Liver (tissue), 8 donors: ENCODE measurements at regions not wholly inside any gene's neighbourhood (a gene's known extent, or its start where the extent isn't known, plus 50 kb on each side); places are given as distances from the start of the nearest gene placed in this dataset.

Experiments used
- DNase-seq: peaks from one replicate; pipeline ENCODE4 v3.0.0-alpha.2; 2017; ENCODE audit warnings: low spot score
- H3K27ac ChIP-seq, 2 donors: one replicate each; pipeline ENCODE4 v1.7.0; 2013; ENCODE audit warnings: inconsistent platforms in 2 of 2, low read length in 2 of 2, control low read depth in 1 of 2, low read depth in 1 of 2, mild to moderate bottlenecking in 1 of 2
- H3K27me3 ChIP-seq, 4 donors: one replicate each; pipeline versions ENCODE4 v1.6.1 to v1.7.0; 2013; ENCODE audit warnings: low read length in 3 of 4, inconsistent platforms in 1 of 4, mild to moderate bottlenecking in 1 of 4, moderate library complexity in 1 of 4; ENCODE audit not compliant: control insufficient read depth in 4 of 4, insufficient read depth in 4 of 4
- H3K36me3 ChIP-seq, 4 donors: one replicate each; pipeline versions ENCODE4 v1.6.1 to v1.7.0; 2013; ENCODE audit warnings: low read length in 3 of 4, mild to moderate bottlenecking in 3 of 4, low read depth in 1 of 4, moderate library complexity in 1 of 4; ENCODE audit not compliant: control insufficient read depth in 4 of 4, insufficient read depth in 3 of 4
- H3K4me1 ChIP-seq, 4 donors: one replicate each; pipeline versions ENCODE4 v1.6.1 to v1.7.0; 2013; ENCODE audit warnings: low read length in 3 of 4, mild to moderate bottlenecking in 3 of 4, moderate library complexity in 1 of 4; ENCODE audit not compliant: control insufficient read depth in 4 of 4, insufficient read depth in 4 of 4
- H3K4me3 ChIP-seq, 3 donors: one replicate each; pipeline versions ENCODE4 v1.6.1 to v1.7.0; 2013; ENCODE audit warnings: low read length in 3 of 3, control low read depth in 1 of 3, low read depth in 1 of 3, mild to moderate bottlenecking in 1 of 3
- H3K9ac ChIP-seq, 2 donors: one replicate each; pipeline ENCODE4 v1.7.0; 2013; ENCODE audit warnings: low read length in 2 of 2, mild to moderate bottlenecking in 2 of 2, moderate library complexity in 2 of 2, control low read depth in 1 of 2, low read depth in 1 of 2
- H3K9me3 ChIP-seq, 4 donors: one replicate each; pipeline versions ENCODE4 v1.6.1 to v1.7.0; 2013; ENCODE audit warnings: low read length in 3 of 4; ENCODE audit not compliant: control insufficient read depth in 4 of 4
- FOXA1 ChIP-seq: IDR thresholded peaks from 2 replicates; pipeline ENCODE4 v1.6.1; 2016; ENCODE audit warnings: antibody characterized with exemption
- FOXA2 ChIP-seq: IDR thresholded peaks from 2 replicates; pipeline ENCODE4 v1.6.1; 2016; ENCODE audit warnings: antibody characterized with exemption
- GABPA ChIP-seq, 2 donors: IDR thresholded peaks in 1 of 2; conservative IDR thresholded peaks in 1 of 2; 2 replicates each; pipeline ENCODE4 v1.6.1; 2016; ENCODE audit warnings: antibody characterized with exemption in 2 of 2, mild to moderate bottlenecking in 1 of 2, moderate library complexity in 1 of 2
- HNF4A ChIP-seq, 2 donors: conservative IDR thresholded peaks; 2 replicates each; pipeline ENCODE4 v1.6.1; 2016; ENCODE audit warnings: antibody characterized with exemption in 2 of 2, mild to moderate bottlenecking in 2 of 2
- HNF4G ChIP-seq: IDR thresholded peaks from 2 replicates; pipeline ENCODE4 v1.6.1; 2016; ENCODE audit warnings: antibody characterized with exemption
- RAD21 ChIP-seq, 2 donors: IDR thresholded peaks; 2 replicates each; pipeline ENCODE4 v1.6.1; 2016; ENCODE audit warnings: antibody characterized with exemption in 2 of 2, mild to moderate bottlenecking in 2 of 2
- RXRA ChIP-seq, 2 donors: IDR thresholded peaks; 2 replicates each; pipeline ENCODE4 v1.6.1; 2017 to 2018; ENCODE audit warnings: antibody characterized with exemption in 2 of 2, mild to moderate bottlenecking in 1 of 2
- SP1 ChIP-seq: IDR thresholded peaks from 2 replicates; pipeline ENCODE4 v1.6.1; 2018; ENCODE audit warnings: antibody characterized with exemption, mild to moderate bottlenecking
- YY1 ChIP-seq: IDR thresholded peaks from 2 replicates; pipeline ENCODE4 v1.6.1; 2016; ENCODE audit warnings: antibody characterized with exemption, mild to moderate bottlenecking
- WGBS: extraction: QIAGEN DNeasy Blood & Tissue Kit; methylation state at CpG from one replicate; pipeline ENCODE4 v1.1.7; 2013; 5-methylcytosine and 5-hydroxymethylcytosine counted together
- TF ChIP-seq, protein P1 (sequence below): IDR thresholded peaks from 2 replicates; pipeline ENCODE4 v1.6.1; 2016; ENCODE audit warnings: antibody characterized with exemption
- TF ChIP-seq, protein P2 (sequence below): IDR thresholded peaks from 2 replicates; pipeline ENCODE4 v1.6.1; 2016; ENCODE audit warnings: antibody characterized with exemption
- TF ChIP-seq, protein P3 (sequence below): fragments of 150-350 bp; IDR thresholded peaks from 2 replicates; pipeline ENCODE4 v1.5.1; 2017; ENCODE audit warnings: improper control_type of control experiment, low read depth, low read length; ENCODE audit not compliant: missing input control
- donor health status: healthy.
- donor health status: healthy.
- donor health status: healthy.
- donor health status: healthy.
- donor health status: healthy.

DNA sequence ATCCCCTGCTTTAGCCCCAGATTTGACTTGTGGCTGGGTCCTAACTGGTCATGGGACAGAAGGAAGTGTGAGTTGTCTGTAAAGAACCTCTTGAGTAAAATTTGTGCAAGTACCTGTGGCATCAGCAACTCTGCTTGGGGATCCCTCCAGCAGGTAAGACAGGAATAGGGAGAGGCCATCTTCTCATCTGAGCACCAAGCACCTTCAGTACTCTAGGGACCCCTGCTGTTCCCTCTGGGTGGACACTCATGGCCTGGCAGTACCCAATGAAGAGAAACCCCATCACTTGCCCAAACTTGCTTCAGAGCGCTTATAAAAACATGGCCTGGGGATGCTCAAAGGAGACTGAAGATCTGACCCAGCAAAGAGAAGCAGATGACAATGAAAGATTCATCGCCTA lies 297.8 kb downstream of the SP3 start (continued):
- TF ChIP-seq, protein P1, sequence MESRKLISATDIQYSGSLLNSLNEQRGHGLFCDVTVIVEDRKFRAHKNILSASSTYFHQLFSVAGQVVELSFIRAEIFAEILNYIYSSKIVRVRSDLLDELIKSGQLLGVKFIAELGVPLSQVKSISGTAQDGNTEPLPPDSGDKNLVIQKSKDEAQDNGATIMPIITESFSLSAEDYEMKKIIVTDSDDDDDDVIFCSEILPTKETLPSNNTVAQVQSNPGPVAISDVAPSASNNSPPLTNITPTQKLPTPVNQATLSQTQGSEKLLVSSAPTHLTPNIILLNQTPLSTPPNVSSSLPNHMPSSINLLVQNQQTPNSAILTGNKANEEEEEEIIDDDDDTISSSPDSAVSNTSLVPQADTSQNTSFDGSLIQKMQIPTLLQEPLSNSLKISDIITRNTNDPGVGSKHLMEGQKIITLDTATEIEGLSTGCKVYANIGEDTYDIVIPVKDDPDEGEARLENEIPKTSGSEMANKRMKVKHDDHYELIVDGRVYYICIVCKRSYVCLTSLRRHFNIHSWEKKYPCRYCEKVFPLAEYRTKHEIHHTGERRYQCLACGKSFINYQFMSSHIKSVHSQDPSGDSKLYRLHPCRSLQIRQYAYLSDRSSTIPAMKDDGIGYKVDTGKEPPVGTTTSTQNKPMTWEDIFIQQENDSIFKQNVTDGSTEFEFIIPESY = no peak
- TF ChIP-seq SP1 = no peak
- TF ChIP-seq FOXA2 = no peak

DNA sequence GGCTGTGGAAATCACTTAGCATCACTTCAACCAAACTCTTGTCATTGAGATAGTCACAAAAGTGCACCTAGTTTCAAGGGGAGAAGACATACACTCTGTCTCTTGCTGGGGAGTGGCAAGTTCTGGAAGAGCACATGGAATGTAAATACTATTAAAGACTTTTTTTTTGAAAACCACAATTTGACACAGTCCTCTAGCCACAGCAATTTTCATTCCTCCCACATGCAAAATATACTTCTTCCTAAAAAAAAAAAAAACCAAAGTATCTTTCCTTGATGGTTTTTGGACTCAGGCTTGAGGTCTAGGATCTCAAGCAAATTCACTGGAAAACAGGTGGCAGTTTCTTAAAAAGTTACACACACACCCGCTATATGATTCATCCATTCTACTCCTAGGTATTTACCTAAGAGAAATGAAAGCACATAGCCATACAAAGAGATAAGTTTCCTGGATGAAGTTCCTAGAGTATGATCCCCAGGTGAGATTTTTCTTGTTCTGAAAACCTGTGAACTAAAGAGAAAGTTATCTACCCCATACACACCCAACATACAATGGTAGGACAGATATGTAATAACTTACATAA lies 295.8 kb downstream of the SP3 start:
- no peaks in the 10 kb centered on the region for H3K4me1 ChIP-seq
- H3K4me3 ChIP-seq = no peak overlapping the region
- WGBS = 91% methylated on average over 1 of the region's 1 CpG
- H3K9ac ChIP-seq = no peak overlapping the region
- no peak for DNase-seq
- H3K27me3 ChIP-seq = peaks cover 0 to 7% (median 0%) of the 10 kb centered on the region in 4 donors
- no peak overlapping the region for H3K27ac ChIP-seq
- H3K9me3 ChIP-seq = no peaks in the 10 kb centered on the region
- TF ChIP-seq YY1 = no peak
- TF ChIP-seq, protein P2, sequence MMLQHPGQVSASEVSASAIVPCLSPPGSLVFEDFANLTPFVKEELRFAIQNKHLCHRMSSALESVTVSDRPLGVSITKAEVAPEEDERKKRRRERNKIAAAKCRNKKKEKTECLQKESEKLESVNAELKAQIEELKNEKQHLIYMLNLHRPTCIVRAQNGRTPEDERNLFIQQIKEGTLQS = no peak
- no peak for TF ChIP-seq RXRA (IDR thresholded peaks at IDR 0.05)
- no peaks in the 10 kb centered on the region for H3K36me3 ChIP-seq

DNA sequence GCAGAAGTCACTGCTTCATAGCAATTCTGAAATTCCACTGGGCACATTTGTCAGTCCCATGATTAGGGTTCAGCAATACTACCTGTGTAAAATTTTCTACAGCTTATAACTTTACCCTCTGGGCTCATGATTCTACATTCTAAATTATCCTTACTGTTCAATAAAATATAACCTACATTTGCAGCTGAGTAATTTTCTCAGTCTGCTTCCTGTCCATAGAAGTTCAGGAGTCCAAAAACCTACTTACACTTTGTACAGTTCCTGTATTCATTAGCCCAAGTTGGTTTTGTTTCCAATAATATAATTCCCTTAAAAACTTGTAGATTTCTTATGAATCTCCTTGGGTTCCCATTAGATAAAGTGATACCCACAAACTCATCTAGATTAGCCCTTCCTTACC lies 295.3 kb downstream of the SP3 start:
- DNase-seq = no peak
- no peaks in the 10 kb centered on the region for H3K36me3 ChIP-seq
- TF ChIP-seq HNF4G (no peak), FOXA1 (no peak), GABPA (IDR thresholded peaks at IDR 0.05 in 1 of 2, conservative IDR thresholded peaks at IDR 0.05 in 1 of 2) (no peak), HNF4A (conservative IDR thresholded peaks at IDR 0.05) (no peak), RAD21 (IDR thresholded peaks at IDR 0.05) (no peak)
- TF ChIP-seq, protein P2 = no peak
- TF ChIP-seq, protein P3, sequence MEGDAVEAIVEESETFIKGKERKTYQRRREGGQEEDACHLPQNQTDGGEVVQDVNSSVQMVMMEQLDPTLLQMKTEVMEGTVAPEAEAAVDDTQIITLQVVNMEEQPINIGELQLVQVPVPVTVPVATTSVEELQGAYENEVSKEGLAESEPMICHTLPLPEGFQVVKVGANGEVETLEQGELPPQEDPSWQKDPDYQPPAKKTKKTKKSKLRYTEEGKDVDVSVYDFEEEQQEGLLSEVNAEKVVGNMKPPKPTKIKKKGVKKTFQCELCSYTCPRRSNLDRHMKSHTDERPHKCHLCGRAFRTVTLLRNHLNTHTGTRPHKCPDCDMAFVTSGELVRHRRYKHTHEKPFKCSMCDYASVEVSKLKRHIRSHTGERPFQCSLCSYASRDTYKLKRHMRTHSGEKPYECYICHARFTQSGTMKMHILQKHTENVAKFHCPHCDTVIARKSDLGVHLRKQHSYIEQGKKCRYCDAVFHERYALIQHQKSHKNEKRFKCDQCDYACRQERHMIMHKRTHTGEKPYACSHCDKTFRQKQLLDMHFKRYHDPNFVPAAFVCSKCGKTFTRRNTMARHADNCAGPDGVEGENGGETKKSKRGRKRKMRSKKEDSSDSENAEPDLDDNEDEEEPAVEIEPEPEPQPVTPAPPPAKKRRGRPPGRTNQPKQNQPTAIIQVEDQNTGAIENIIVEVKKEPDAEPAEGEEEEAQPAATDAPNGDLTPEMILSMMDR = no peak

More for the DNA sequence above, 295.3 kb downstream of the SP3 start:
- no peak overlapping the region for H3K27ac ChIP-seq
- H3K4me3 ChIP-seq = no peak overlapping the region
- H3K9ac ChIP-seq = no peak overlapping the region
- H3K27me3 ChIP-seq = peaks cover 0 to 7% (median 0%) of the 10 kb centered on the region in 4 donors
- no peaks in the 10 kb centered on the region for H3K4me1 ChIP-seq
- no peaks in the 10 kb centered on the region for H3K9me3 ChIP-seq
